Spleen (tissue), 7 donors: ENCODE measurements at regions not wholly inside any gene's neighbourhood (a gene's known extent, or its start where the extent isn't known, plus 50 kb on each side); places are given as distances from the start of the nearest gene placed in this dataset.

ENCODE experiments used
- CTCF ChIP-seq, 11 experiments: fragments of 200-600 bp in 7 of 11; fragments of 450-650 bp in 4 of 11; sonication (generic) in 4 of 11; IDR thresholded peaks in 8 of 11; conservative IDR thresholded peaks in 3 of 11; 1 replicate in 7 of 11; 2 replicates in 4 of 11; pipeline versions ENCODE4 v1.4.0 to v1.8.0; 2016 to 2021; ENCODE audit warnings: antibody characterized with exemption in 11 of 11, inconsistent platforms in 4 of 11, mild to moderate bottlenecking in 1 of 11
- POLR2A ChIP-seq, 3 donors: fragments of 450-650 bp; IDR thresholded peaks; one replicate each; pipeline ENCODE4 v1.5.1; 2017; ENCODE audit warnings: antibody characterized with exemption in 3 of 3, mild to moderate bottlenecking in 1 of 3
- POLR2AphosphoS5 ChIP-seq, 3 donors: sonication (generic); formaldehyde crosslinking; IDR thresholded peaks; one replicate each; pipeline ENCODE4 v1.5.1; 2017; ENCODE audit warnings: antibody characterized with exemption in 3 of 3
- donor health status: DM: no; HTN: no; CAD: no; lungs with moderate emphysema.
- donor health status: DM: no; HTN: no; CAD: no.
- donor health status: DM: no; HTN: no; CAD: no.

GRCh38 chr3:89612027-89612426 is 504.6 kb downstream of the EPHA3 start:
- TF ChIP-seq CTCF (IDR thresholded peaks at IDR 0.05 in 8 of 11, conservative IDR thresholded peaks at IDR 0.05 in 3 of 11) (no peak), POLR2A (IDR thresholded peaks at IDR 0.05) (no peak), POLR2AphosphoS5 (IDR thresholded peaks at IDR 0.05) (no peak)
